ENCODE measurements at regions not wholly inside any gene's neighbourhood (a gene's known extent, or its start where the extent isn't known, plus 50 kb on each side); places are given as distances from the start of the nearest gene placed in this dataset.
"Not testable (repeated sequence)": the region's sequence is repeated elsewhere in the genome, so short reads cannot be mapped to it uniquely, and the experiment has no call there.

- DNase-seq, result no peak
These were observed 444.7 kb upstream of the NFIA start for GRCh38 chr1:60637651-60638050.

DNA sequence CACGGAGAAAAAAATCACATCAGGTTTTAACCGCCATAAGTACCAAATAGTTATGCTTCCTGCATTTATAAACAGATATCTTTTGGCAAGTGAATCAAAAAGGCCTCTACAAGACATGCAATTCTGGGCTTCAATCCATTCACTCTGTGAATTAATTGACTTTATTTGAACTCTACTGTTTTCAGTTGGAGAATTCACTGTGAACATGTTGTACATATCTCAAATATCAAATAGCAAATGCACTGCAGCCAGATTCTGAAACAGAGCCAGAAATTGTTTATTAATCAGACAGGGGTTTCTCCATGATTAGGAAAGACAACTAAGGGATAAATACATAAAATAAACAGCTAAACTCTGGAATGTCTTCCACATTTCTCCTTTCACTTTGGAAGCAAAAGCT lies 445.4 kb upstream of the NFIA start:
- DNase-seq, result no peak

DNA sequence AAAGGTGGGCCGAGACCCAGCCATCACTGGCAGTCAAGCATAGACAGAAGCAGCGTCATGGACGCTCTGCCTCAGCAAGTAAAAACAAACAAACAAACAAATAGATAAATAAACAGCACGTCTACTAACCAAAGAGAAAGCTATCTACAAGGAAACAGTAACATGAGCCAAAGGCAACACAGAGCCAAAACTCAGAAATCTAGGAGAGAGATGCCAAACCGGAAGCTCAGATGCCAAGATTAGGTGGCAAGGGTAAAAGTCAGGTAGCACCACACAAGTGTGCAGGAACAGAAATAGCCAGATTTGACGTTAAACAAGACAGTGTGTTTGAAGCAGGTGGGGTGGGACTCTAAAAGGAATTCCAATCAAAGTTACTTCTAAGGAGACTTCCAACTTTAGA lies 448.3 kb upstream of the NFIA start:
- DNase-seq, result no peak

DNA sequence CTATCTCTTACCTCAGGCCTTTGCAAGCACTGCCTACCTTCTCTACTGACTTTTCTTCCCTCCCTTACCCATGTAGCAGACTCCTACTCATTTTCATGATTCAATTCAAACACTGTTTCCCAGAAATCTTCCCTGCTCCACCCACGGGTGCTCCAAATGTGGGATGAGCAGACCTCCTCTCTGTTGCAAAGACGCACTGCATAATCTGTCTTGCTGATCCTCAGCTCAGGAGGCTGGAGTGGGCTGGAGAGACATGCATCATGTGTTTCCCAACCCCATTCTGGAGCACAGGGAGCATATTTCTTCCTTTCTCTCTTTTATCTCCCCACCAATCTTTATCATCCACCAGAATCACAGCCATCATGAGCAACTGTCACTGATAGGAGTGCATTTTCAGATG lies 459.9 kb upstream of the NFIA start:
- no peak for DNase-seq

GRCh38 chr1:60621368-60621851 lies 461.0 kb upstream of the NFIA start:
- DNase-seq, result no peak

DNA sequence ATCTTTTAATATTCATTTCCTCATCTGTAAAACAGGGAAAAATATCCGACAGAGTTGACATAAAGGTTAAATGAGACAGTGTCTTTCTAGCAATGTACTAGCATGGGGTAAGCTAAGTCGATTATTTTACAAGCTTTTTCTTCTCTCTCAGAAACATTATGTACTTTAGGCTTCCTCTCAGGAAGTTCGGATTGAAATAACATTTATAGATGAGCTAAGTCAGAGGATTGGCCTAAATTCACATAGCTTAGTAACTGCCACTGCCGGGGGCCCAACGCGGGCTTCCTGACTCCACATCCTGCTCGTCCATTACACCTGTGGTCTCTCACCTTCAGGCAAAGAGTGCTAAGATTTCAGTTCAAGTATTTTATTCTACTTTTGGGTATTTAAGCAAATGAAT lies 462.3 kb upstream of the NFIA start:
- no peak for DNase-seq

DNA sequence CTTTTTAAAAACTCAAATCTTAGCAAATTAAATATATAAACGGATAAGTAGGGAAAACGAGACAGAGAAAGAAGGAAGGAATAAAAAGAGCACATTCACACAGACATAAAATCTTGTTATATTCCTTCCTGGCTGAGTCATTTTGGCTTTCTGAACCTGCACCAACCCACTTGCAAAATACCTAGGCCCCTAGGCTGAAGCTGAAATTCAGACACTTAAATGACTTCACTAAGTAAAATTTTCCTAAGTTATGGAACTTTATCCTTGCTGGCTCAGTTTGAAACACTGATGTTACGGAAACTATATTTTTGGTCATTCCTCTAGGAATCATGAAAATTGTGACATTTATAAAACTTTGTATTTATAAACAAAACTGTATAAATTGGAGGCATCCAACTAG lies 462.8 kb upstream of the NFIA start:
- DNase-seq, result no peak

- no peak for DNase-seq
These were observed 466.7 kb upstream of the NFIA start for GRCh38 chr1:60615666-60616065.

DNA sequence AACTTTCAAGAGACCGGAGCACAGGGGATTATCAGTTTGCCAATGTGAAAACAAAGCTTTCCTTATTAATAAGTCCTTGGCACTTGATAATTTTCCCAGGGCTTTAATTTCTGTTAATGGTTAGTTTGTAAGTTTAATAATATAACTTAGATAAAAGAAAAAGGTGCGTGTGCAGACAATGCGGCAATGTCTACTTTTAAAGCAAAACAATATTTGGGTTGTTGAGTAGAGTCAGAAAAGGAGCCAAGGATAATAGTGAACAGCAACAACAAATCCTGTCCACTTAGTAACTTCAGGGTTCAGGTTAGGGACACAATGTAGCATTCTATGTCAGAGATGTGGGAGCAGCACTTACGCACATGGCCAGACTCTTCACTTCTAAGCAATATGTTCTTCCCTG lies 469.6 kb upstream of the NFIA start:
- DNase-seq, result no peak

GRCh38 chr1:60606921-60607320 lies 475.4 kb upstream of the NFIA start:
- DNase-seq, result not testable (repeated sequence)

GRCh38 chr1:60600532-60600931 lies 481.8 kb upstream of the NFIA start:
- no peak for DNase-seq

- no peak for DNase-seq
These were observed 482.8 kb upstream of the NFIA start for GRCh38 chr1:60599574-60599973.

DNA sequence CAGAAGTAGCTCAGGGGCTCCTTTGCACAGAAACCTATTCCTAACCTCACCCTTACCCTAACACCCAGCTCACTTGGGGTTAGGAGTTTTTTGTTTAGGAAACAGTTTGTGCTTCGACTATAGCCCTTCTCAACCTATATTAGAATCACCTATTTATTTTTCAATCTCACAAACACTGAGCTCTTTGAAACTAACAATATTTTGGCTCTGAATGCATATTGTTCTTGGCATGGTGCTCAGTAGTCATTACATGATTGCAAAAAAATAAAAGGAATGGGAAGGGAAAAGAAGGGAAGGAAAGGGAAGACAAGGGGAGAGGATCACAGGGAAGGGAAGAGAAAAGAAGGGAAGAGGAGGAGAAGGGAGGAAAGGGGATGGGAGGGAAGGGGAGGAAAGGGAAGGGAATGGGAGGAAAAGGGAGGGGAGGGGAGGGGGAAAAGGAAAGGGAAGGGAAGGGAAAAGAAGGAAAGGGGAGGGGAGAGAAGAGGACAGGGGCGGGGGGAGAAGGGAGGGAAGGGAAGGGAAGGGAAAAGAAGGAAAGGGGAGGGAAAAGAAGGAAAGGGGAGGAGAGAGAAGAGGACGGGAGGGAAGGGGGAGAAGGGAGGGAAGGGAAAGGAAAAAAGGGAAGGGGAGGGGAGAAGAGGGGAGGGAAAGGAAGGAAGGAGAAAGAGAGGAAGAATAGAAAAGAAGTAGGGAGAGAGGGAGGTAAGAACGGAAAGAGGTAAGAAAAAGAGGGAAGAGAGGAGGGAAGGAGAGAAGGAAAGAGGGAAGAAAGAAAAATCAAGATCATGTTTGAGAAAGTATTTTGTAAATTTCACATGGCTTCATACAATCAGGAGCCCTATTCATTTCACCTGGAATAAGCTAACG lies 484.1 kb upstream of the NFIA start:
- no peak for DNase-seq

DNA sequence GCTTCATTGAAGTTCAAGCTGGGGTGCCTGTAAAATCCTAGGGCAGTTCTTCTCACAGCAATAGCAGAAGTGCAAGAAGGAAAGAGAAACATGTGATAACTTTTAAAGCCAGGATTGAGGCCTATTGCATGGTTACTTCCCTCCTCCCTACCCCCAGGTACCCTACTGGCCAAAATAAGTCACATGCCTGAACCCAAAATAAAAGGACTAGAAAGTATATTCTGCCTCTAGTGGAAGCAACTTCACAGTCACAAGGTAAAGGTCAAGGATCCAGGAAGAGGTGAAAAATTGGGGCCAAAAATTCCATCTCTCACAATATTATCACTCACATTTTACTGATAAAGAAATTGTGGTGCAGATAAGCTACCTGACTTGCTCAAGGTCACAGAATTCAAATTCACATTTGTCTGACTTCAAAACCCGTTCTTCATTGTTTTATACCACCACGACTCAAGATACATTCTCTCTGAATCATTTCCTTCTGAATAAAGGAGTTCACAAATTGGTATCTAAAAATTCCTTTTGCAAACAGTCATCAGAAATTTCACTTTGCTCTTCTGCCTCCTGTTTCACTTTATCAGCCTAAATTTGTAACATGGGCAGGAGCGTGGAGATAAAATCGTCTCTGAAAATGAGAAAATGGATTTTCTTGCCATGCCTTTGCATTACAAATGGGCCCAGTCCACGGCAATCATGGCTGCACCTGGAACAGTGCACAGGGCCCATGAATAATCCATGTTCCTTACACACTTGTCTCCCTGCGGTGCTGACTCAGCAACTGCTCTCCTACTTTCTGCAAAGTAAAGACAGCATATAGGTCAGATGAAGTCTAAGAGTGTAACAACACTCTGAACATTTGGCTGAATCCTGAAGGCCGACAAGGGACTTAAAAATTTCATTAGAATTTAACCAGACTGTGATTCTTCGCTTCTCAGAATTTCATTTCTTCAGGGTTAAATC lies 485.3 kb upstream of the NFIA start:
- no peak for DNase-seq

GRCh38 chr1:60591583-60591982 lies 490.8 kb upstream of the NFIA start:
- DNase-seq, result no peak

DNA sequence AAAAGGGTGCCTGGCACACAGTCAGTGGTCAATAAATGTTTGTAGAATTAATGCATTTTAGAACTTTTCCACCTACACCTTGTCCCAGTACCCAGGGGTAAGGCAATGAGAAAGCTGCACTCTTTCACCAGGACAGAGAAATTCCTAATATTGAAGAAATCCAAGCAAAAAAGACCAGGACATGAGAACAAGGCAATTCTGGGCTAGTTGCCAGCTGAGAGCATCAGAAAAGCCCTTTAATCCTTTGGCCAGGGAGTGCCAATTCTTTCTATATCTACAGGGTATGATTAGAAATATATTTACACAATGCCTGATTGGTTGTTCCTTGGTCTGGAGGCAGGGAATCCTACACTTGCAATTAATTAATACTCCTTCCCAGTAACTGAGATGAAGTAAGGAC lies 492.4 kb upstream of the NFIA start:
- no peak for DNase-seq

DNA sequence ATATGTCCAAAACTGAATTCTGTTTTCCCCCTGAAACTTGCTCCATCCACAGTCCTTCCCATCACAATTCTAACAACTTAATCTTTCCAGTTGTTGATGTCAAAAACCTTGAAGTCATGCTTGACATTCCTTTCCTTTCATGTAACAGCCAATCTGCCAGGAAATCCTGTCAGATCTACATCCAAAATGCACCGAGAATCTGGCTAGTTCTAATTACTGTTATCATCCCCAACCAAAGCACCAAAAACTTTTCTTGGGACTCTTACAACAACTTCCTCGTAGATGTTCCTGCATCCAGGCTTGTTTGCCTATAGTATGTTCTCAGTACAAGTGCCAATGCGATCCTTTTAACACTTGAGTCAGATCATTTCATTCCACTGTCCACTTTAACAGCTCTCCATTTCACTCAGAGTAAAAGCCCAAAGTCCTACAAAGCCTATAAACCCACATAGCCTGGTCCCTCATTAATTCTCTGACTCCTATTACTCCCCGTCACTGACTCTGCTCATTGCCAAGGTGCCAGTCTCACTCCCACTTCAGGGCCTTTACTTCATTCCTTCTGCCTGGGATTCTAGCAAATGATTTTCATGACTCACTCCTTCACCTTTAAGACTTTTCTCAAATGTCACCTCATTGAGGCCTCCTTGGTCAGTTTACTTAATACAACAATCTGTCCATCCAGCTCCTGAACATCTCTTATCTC lies 493.2 kb upstream of the NFIA start:
- no peak for DNase-seq

- no peak for DNase-seq
These were observed 498.0 kb upstream of the NFIA start for GRCh38 chr1:60584371-60584770.

DNA sequence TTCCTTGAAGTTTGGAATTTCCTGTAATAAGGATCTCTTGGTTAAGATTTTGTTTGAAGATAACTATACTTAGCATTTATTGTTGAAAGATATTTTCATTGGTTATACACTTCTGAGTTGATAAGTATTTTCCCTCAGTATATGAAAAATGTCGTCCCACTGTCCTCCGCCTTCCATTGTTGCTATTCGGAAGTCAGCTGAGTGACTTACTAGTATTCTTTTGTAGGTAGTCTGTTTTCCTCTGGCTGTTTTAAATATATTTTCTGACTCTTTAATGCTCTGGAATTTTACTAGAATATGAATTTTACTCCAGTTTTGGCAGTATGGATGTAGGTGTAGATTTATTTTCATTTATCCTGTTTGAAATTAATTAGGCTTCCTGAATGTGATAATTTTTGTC lies 498.7 kb upstream of the NFIA start:
- no peak for DNase-seq

GRCh38 chr1:60581455-60582220 lies 500.7 kb upstream of the NFIA start:
- DNase-seq, result no peak

GRCh38 chr1:60577029-60577428 lies 503.5 kb upstream of the C1orf87 start:
- no peak for DNase-seq

DNA sequence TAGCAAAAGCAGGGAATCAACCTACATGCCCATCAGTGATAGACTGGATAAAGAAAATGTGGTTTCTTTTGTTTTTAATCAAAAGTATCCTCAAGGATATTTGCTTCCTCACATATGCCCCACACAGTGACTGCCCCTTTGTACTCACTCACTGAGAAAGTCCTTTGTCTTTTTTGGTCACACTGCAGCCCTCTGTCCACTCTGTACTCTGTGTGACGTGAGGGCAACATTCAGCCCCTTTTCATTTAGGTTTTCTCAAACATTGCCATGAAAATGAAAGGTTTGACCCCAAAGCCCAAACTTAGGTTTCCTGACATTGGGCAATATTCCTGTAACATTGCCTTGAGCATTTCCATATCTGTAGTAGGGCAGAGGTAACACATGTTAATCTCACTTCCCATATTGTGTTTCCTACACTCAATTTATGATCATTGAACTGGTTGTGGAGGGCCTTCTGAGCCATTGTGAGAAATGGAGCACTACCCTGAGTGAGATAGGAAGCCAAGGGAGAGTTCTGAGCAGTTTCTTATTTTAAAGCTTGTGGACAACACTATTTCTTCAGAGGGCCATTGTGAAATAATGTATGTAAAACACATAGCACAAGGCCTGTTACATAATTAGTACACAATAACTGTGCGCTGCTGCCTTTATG lies 501.9 kb upstream of the C1orf87 start:
- no peak for DNase-seq
